ENCODE measurements at regions not wholly inside any gene's neighbourhood (a gene's known extent, or its start where the extent isn't known, plus 50 kb on each side); places are given as distances from the start of the nearest gene placed in this dataset.
"Not testable (repeated sequence)": the region's sequence is repeated elsewhere in the genome, so short reads cannot be mapped to it uniquely, and the experiment has no call there.

DNA sequence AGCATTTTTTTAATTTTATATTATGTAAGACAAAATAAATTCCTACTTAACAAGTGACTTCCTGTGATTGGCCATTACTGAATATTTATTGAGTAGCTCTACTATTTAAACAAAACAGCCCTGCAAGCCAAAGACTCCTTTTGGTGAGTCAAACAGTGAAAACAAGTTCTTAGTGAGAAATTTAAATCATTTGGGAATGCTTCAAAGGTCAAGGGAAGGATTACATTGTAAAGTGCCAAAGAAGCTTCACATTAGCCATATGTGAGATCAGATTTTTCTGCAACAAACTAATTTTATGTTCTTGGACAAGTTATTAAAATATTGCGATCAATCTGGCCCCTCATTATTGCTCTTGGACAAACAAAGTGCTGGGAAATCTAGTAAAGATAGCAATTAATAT, 795.4 kb upstream of the MGAT4C start:
- DNase-seq: no peak

DNA sequence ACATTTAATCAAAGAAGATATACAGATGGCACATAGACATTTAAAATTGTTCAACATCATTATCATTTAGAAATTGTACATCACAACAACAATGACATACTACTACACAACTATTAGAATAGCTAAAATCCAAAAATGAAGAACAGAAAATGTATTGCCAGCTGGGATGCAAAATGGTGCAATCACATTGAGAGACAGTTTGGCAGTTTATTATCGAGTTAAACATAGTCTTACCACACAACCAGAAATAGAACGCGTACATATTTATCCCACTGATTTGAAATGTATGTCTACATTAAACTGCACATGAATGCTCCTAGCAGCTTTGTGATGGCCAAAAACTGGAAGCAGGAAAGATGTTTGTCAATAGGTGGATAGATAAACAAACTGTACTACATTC, 791.5 kb upstream of the MGAT4C start:
- no peak for DNase-seq

DNA sequence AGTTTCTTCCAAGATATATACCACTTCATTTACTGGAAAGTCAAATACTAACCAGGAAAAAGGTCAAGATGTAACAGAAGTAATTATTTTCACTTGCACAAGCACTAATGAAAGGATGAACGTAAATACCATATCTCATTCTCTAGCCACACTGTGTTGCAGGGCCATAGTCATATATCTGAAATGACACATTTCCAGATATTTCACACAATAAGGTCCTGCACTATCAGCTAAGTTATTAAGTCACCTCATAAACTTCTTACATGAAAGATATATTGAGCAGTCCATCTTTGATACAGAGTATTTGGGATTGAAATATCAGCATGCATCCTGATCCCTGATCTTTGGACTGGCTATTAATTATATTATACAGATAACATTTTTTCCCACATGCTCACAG, 783.3 kb upstream of the MGAT4C start:
- DNase-seq: no peak

DNA sequence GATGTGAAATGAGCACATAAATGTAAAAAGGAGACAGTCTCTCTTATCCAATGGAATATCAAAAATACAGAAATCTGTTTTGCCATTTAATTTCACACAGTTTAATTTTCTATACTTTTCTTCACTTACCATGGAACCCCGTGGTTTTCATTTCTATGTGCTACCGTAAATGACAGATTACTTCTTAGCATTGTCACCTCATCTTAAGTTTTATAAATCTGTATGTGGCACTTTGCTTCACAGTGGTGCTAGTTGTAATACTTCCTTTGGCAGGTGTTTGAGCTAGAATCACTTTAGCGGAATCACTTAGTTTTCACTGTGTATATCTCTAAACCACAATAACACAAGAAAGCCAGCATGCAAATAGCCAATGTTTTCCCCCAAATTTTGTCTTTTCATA, 781.9 kb upstream of the MGAT4C start:
- DNase-seq: no peak

DNA sequence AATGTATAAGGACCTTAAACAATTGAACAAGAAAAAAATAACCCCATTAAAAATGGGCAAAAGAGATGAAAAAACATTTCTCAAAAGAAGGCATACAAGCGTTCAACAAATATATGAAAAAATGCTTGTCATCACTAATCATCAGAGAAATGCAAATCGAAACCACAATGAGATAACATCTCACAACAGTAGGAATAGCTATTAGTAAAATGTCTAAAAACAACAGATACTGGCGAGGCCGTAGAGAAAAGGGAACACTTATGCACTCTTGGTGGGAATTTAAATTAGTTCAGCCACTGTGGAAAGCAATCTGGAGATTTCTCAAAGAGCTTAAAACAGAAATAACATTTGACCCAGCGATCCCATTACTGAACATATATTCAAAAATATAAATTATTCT, 769.8 kb upstream of the MGAT4C start:
- no peak for DNase-seq

DNA sequence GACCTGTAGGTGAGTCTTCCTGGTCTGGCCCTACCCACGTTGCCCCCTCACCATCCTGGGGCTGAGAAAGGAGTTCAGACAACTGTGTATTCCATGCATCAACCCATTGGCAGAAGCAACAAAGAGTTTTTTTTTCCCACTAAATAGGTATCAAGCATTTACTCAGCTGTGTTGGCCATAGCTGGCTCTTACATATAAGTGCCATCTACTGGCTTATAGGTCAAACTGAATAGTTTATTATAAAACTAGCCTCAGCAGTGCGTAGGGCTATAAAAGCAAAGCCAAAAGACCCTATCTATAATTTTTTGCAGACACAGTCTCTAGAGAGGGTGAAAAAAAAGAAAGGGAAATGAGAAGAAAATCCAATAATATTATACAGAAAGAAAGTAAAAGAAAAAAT, 765.2 kb upstream of the MGAT4C start:
- DNase-seq: no peak

DNA sequence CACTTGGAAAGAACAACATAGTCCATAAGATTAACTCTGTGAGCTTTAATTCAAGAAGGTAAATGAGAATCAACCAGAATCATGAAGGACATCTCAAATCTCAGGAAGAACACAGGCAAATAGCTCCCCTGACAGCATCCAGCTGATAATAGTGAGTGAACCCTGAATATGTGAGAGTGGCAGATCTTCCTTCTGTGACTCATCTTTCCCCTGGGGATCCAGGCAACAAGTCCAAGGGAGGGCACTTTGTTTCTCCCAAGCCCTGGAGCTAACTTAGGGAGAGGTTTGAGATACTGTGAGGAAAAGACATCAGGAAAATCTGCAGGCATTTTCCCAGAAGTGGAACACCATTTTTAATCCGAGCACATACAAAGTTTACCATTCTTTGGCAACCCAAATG, 763.9 kb upstream of the MGAT4C start:
- DNase-seq: peak; percentile 100

DNA sequence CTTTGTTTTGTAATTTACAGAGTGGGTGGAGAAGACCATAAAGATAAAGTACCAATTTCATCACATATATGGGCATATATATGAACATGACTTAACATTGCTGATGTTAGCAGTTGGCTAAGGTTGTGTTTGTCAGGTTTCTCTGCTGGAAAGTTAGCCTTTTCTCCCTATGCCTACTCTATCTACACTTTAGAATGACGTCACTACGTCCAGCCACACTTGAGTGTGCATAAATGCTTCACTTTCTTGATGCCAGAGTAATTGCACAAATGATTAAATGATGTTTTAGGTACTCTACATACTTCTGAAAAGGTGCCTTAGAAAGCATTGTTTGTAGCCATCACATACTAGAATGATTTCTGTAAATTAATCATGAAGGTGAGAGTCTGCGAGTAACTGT, 759.2 kb upstream of the MGAT4C start:
- no peak for DNase-seq

DNA sequence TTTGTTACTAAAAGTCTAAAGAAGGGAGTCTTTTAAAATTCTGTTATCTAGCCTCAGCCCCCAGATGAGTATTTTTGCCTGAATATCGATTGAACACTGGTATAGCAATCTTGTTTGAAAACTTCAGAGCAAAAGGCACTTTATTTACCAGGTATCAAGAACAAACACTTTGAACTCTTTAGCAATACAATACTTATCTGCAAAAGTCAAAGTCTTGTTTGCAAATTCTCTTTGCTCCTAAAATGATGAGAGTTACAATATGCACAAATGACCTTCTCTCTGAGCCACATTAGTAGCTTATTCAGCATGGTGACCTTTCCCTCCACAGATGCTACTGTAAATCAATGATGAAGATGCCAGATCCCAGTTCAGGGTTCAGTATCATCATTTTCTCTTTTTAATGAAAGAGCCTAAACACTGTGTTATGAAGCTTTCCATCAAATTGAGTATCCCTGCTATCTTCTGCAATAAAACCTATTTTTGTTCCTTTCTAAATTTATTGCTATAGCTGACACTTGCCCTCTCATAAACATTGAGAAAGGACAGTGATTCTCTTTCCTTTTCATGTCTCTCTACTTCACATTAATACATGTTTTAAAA, 752.7 kb upstream of the MGAT4C start:
- DNase-seq: no peak

DNA sequence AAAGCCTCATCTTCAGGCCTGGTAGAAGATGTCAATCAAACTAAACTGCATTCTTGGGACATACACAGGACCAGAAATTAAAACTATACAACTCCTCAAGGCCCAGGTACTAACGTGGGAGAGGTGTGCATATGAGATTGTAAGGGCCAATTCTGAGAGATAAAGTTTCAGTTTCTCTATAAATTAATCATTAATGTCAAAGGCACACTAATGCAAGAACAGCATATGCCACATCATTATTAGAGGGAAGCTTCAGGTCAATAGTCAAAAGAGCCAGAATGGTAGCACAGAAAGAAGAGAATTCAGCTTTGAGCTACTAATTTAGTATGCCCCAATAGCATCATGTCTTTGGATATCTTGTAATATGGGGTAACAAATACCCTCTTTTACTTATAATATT, 744.9 kb upstream of the MGAT4C start:
- DNase-seq: no peak

DNA sequence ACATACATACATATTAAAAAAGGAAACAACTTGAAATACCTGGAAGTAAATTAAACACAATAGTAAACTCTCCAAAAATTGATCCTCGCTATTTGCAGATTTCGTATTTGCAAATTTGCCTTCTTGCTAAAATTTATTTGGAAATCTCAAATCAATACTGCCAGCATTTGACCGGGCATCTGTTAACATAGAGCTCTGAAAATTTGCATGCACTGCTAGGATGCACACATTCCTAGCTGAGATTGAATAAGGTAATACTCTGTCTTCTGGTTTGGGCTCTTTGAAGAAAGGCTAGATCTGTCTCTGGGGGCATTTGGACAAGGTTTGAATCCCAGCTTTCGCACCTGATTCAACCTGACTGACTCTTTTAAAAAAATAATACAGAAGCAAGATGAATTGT, 729.1 kb upstream of the MGAT4C start:
- no peak for DNase-seq

DNA sequence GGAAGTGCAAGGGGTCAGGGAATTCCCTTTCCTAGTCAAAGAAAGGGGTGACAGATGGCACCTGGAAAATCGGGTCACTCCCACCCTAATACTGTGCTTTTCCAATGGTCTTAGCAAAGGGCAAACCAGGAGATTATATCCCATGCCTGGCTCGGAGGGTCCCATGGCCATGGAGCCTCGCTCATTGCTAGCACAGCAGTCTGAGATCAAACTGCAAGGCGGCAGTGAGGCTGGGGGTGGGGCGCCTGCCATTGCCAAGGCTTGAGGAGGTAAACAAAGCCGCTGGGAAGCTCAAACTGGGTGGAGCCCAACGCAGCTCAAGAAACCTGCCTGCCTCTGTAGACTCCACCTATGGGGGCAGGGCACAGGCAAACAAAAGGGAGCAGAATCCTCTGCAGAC, 714.4 kb upstream of the MGAT4C start:
- not testable (repeated sequence) for DNase-seq

DNA sequence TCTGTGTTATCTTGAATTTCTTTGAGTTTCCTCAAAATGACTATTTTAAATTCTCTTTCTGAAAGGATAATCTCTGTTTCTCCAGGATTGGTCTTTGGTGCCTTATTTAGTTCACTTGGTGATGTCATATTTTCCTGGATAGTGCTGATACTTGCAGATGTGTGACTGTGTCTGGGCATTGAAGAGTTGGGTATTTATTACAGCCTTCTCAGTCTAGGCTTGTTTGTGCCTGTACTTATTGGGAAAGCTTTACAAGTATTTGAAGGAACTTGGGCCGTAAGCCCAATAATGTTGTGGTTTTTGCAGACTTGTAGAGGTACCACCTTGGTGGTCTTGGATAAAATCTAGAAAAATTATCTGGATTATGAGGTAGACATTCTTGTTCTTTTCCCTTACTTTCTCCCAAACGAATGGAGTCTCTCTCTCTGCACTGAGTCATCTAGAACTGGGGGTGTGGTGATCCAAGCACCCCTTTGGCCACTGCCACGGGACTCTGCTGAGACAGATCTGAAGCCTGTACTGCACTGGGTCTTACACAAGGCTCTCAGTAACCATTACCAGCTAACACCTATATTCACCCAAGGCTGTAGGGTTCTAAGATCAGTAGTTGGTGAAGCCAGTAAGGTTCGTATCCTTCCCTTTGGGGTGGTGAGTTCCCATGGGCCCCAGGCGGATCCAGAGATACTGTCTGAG, 703.7 kb upstream of the MGAT4C start:
- no peak for DNase-seq

DNA sequence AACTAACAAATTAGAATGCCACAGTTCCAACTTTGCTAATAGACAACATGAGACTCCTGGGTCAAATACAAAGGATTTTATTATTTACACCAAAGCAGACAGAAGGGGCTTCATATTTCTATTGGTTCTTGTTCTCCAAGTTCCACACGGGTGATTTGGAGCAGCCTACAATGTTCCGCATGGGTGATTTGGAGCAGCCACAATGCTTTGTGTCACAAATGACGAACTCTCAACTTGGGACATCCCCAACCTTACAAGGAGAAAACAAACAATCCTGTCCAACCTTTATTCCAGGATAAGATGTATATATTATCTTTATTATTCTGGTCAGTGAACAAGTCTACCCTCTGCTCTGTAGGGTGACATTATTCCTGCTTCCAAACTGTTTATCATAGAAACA, 694.3 kb upstream of the MGAT4C start:
- DNase-seq: no peak

DNA sequence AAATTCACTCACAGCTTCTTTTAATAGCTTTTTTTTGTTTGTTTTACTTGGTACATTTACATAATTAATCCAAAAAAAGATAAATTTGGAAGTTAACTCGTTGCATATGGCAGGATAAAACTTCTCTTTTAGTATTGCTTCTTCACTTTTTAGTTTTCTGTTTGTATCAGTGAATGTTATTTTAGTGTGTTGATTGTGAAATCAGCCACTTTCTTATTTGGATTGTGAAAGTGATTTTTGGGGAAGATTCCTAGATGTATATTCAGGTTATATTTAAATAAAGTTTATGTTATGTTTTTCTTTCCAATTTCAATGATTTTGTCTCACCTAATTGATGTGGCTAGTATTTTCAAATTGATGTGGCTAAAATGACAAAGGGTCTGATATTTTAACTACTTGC, 693.9 kb upstream of the MGAT4C start:
- no peak for DNase-seq

DNA sequence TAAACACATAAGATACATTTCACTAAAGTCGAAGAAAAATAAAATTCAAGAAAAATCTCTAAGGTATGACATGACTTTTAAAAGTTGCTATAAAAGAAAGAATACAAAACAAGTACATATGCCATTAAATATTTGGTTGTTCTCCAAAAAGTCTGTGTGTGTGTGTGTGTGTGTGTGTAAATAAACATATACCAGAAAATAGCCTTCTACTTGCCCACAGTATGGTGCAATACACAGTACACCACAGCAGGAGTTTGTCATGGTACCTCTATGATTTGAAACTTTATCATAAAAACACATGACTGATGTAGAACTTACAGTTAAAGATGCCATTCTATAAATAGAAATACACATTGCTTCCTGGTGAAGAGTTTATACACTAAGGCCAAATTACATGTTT, 692.7 kb upstream of the MGAT4C start:
- DNase-seq: no peak

DNA sequence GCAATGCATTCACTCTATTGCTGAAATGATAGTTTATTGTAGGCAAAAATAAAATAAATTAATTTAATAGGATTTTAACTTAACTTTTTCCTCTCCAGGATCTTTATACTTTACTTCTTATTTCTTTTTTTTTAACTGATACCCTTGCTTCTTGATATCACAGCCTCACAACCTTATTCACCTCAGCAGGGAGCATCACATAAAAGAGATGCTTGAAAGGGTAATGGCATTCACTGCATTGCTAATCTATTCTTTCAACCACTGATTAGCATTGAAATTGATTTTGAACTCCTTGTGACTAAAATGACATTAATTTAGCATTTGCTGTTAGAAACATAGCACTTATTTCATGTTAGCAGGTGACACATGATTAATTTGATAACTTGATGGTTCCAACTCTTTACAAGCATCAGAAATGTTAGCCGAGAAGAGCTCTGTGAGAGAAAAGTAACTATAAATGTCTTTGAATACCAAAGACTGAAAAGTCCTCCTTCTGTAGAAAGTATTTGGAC, 689.5 kb upstream of the MGAT4C start:
- DNase-seq: no peak

DNA sequence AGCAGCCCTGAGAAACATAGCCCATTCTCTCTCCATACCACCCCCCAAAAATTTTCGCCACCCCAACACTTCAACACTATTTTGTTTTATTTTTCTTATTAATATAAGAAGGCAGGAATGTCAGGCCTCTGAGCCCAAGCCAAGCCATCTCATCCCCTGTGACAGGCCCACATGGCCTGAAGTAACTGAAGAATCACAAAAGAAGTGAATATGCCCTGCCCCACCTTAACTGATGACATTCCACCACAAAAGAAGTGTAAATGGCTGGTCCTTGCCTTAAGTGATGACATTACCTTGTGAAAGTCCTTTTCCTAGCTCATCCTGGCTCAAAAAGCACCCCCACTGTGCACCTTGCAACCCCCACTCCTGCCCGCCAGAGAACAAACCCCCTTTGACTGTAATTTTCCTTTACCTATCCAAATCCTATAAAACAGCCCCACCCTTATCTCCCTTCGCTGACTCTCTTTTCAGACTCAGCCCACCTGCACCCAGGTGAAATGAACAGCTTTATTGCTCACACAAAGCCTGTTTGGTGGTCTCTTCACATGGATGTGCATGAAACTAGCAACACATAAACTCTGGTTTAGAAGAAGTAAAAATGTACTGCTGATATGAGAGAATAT, 688.1 kb upstream of the MGAT4C start:
- not testable (repeated sequence) for DNase-seq

DNA sequence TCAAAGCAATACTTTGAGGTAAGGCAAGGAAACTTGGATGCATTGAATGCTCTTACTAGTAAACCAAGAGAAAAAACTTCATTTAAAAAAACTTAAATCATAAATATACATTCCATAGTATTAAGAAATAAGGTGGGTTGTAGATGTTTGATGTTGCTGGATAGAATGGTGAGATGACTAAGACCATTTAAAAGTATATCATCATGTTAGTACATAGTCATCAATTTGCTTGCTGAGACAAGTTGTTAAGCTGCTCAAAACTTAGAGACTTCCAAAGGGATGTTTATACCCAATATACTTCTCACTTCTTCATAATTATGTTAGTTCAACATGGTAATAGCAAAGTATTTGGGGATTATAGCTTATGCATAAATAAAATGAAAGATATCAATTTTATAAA, 675.5 kb upstream of the MGAT4C start:
- no peak for DNase-seq

DNA sequence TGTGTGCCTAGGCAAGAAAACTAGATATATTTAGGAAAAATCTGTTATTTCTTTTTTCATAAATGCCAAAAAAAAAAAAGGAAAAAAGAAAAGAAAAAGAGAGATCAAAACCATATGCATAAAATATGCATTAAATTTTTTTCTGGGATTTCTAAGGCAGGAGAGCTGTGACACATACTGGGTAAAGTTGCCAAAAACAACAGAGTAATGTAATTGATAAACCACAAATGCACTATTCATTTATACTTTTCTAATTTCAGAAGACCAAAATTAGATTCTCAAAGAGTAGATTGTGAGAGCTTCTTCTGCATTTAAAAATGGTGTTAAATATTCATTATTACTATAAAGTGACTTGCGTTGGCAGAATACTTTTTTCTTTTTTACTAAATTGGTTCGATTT, 673.8 kb upstream of the MGAT4C start:
- no peak for DNase-seq

DNA sequence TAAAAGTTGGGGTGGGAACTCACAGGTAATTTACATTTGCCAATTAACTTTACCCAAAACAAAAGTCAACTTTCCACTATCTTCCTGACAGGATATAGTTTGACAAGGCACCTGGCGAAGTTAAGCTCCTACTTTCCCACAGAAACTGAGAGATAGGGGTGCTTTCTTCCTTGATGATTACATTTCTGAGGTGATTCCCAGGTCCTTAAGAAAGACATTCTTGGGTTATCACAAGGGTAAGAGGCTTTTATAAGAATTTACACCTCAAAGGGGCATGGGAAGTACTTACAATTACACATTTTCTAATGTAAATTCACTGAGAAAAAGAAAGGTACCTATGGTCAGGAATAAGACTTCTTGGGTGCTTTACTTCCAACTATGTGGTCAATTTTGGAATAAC, 660.9 kb upstream of the MGAT4C start:
- no peak for DNase-seq

DNA sequence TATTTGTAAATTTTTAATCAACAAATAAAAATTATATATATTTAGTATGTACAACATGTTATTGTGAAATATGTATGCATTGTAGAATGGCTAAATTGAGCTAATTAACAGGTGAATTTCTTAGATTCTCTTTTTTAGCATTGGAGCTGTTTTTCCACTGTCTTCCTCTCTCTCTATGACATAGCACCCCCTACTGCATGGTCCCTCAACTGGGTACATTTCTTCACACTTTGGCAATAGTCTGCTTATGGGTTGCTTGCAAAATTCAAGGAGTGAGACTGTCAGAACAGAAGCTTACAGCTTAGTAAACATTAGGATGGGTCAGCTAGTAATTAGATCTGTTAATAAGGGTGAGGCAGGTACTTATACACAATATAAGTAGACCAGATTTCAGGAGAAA, 658.5 kb upstream of the MGAT4C start:
- no peak for DNase-seq

DNA sequence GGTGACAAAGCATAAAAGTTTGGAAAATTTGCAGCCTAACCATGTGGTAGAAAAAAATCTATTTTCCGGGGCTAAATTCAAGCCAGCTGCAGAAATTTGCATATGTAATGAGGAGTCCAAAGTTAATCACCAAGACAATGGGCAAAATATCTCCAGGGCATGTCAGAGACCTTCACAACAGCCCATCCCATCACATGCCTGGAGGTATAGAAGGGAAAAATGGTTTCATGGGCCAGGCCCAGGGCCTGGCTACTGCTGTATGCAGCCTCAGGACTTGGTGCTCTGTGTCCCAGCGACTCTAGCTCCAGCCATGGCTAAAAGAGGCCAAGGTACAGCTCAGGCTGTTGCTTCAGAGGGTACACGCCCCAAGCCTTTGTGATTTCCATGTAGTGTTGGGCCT, 655.8 kb upstream of the MGAT4C start:
- DNase-seq: no peak

DNA sequence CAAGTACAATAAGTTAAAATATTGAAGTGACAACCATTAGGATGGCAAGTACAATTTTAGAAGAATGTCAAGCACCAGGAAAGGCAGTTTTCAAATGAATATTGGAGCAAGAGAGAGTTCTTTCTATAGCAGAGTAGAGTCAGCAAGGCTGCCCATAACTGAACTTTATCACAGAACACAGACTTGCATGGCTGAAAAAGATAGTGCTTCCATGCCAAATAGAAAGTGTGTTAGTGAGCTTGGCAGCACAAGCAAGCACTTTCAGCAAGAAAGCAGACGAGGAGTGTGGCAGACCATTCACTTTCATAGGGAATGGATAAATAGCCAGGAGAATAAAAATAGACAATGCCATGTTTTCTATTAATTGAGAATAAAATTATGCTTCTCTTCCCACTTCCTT, 647.0 kb upstream of the MGAT4C start:
- no peak for DNase-seq

DNA sequence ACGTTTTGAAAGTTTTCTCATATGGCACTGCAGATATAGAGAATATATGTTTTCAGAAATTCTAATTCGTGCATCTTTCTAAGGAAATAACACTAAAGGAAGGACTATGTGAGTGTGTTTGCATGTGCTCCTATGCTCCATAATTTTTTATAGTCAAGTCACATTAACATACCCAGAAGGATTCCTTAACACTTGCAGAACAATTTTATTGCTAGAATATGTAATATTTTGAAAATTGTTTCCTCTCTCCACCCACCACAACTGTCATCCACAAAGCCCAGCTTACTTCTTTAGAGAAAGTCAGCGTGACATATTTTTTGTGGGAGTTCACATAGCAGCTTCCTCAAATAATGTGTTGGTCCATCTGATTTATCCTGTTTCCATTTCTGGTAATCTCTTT, 604.6 kb upstream of the MGAT4C start:
- no peak for DNase-seq
